Frontal cortex (tissue), 3 donors: ENCODE measurements at regions not wholly inside any gene's neighbourhood (a gene's known extent, or its start where the extent isn't known, plus 50 kb on each side); places are given as distances from the start of the nearest gene placed in this dataset.

Experiments used
- DNase-seq, 2 donors: peaks; one replicate each; pipeline ENCODE4 v3.0.0; 2012; ENCODE audit warnings: low spot score in 2 of 2
- FAIRE-seq: peaks from 2 replicates; lab custom pipeline; 2012; peaks lifted over from hg19 to GRCh38; lab: Jason Lieb, UNC
- donor health status: control.
- donor health status: control.
- donor health status: control.

- DNase-seq (no peak), FAIRE-seq (no peak)
Observed at GRCh38 chr4:135605076-135605475, 1403.5 kb upstream of the PABPC4L start.

GRCh38 chr4:135604531-135604930, 1402.9 kb upstream of the PABPC4L start:
- FAIRE-seq (no peak), DNase-seq (no peak)

GRCh38 chr4:135601351-135601750, 1399.8 kb upstream of the PABPC4L start:
- no peak for FAIRE-seq
- no peak for DNase-seq

- DNase-seq (no peak), FAIRE-seq (no peak)
Observed at GRCh38 chr4:135598151-135598550, 1396.6 kb upstream of the PABPC4L start.

- DNase-seq (no peak), FAIRE-seq (no peak)
Observed at GRCh38 chr4:135594521-135594920, 1392.9 kb upstream of the PABPC4L start.

GRCh38 chr4:135575041-135575440, 1373.5 kb upstream of the PABPC4L start:
- peak; percentile 6 for FAIRE-seq
- DNase-seq, result no peak

- FAIRE-seq (no peak), DNase-seq (no peak)
Observed at GRCh38 chr4:135573251-135573650, 1371.7 kb upstream of the PABPC4L start.

GRCh38 chr4:135564090-135564489, 1362.5 kb upstream of the PABPC4L start:
- DNase-seq (no peak), FAIRE-seq (no peak)

- no peak for DNase-seq
- no peak for FAIRE-seq
Observed at GRCh38 chr4:135553213-135553612, 1351.6 kb upstream of the PABPC4L start.

GRCh38 chr4:135552131-135552530, 1350.5 kb upstream of the PABPC4L start:
- FAIRE-seq (no peak), DNase-seq (no peak)

- FAIRE-seq, result no peak
- no peak for DNase-seq
Observed at GRCh38 chr4:135548711-135549110, 1347.1 kb upstream of the PABPC4L start.

GRCh38 chr4:135545616-135546317, 1344.2 kb upstream of the PABPC4L start:
- no peak for FAIRE-seq

GRCh38 chr4:135538698-135539097, 1337.1 kb upstream of the PABPC4L start:
- DNase-seq (no peak), FAIRE-seq (no peak)

More at GRCh38 chr4:135545616-135546317, 1344.2 kb upstream of the PABPC4L start:
- DNase-seq, result no peak

GRCh38 chr4:135533053-135533452, 1331.5 kb upstream of the PABPC4L start:
- no peak for DNase-seq
- no peak for FAIRE-seq

GRCh38 chr4:135532132-135532531, 1330.5 kb upstream of the PABPC4L start:
- FAIRE-seq (no peak), DNase-seq (no peak)

- no peak for DNase-seq
- FAIRE-seq, result no peak
Observed at GRCh38 chr4:135515295-135515694, 1313.7 kb upstream of the PABPC4L start.

GRCh38 chr4:135510582-135510981, 1309.0 kb upstream of the PABPC4L start:
- DNase-seq, result no peak
- no peak for FAIRE-seq

- FAIRE-seq (no peak), DNase-seq (no peak)
Observed at GRCh38 chr4:135508006-135508714, 1306.6 kb upstream of the PABPC4L start.

- no peak for DNase-seq
- no peak for FAIRE-seq
Observed at GRCh38 chr4:135497563-135498152, 1296.1 kb upstream of the PABPC4L start.

GRCh38 chr4:135492439-135492838, 1290.8 kb upstream of the PABPC4L start:
- FAIRE-seq (no peak), DNase-seq (no peak)

GRCh38 chr4:135485371-135485770, 1283.8 kb upstream of the PABPC4L start:
- FAIRE-seq (no peak), DNase-seq (no peak)
